ENCODE measurements at regions not wholly inside any gene's neighbourhood (a gene's known extent, or its start where the extent isn't known, plus 50 kb on each side); places are given as distances from the start of the nearest gene placed in this dataset.
"Not testable (repeated sequence)": the region's sequence is repeated elsewhere in the genome, so short reads cannot be mapped to it uniquely, and the experiment has no call there.

GRCh38 chrX:104513162-104513561 is 52.8 kb upstream of the IL1RAPL2 start:
- no peak for DNase-seq (ENCODE audit: low spot score)

- DNase-seq (ENCODE audit: low spot score) = no peak
Observed at GRCh38 chrX:104510801-104511200, 55.2 kb upstream of the IL1RAPL2 start.

DNA sequence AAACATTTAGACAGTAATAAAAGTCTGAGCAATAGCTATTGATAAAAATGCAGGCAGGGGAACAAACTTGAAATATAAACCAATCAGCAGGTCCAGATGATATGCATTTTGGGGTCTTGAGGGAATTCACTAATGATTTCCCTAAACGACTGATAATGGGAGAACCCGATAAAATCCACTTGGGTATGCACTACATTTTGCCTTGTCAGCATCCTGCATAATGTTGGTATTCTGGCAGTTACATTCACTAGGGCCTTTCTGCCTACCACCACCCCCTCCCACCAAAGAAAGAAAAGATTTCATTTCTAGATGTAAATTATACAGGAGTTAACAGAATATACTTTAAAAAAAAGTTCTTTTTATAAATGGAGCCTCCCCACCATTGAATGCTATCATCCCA is 63.5 kb upstream of the IL1RAPL2 start:
- no peak for DNase-seq (ENCODE audit: low spot score)

DNA sequence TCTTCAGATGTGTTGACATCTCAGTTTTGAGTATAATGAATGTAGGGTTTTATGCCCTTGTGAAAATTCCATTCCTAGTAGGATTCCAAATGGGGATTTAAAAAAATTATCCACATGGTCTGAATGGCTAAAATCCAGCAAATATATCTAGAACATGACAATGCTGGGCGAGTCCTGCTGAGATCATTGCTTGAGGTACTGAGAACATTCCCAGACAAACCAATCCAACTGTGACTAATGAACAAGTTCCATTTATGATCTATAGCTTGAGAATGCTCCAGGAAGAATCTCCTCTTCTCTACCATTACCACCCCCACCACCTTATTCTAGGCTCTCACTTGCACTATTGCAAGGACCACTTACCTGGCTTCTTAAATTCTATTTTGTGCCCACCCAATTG is 77.2 kb upstream of the IL1RAPL2 start:
- DNase-seq (ENCODE audit: low spot score) = no peak

DNA sequence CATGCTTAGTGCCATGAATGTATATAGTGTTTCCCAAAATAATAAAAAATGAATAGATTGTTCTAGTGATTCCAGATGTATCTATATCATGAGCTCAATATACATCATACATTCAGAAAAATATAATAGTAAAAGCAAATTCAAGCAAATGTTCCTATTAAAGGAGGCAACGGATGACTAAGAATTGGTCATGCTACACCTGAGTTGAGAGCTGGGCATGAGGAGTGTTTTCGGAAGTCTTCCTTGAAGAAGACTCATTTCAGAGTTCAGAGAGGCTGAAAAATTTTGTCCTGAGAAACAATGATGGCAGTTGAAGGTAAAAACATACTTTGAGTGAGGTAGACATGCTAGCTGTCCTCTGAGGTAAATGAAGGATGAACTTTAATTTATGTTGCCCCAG is 79.3 kb upstream of the IL1RAPL2 start:
- DNase-seq (ENCODE audit: low spot score) = no peak

DNA sequence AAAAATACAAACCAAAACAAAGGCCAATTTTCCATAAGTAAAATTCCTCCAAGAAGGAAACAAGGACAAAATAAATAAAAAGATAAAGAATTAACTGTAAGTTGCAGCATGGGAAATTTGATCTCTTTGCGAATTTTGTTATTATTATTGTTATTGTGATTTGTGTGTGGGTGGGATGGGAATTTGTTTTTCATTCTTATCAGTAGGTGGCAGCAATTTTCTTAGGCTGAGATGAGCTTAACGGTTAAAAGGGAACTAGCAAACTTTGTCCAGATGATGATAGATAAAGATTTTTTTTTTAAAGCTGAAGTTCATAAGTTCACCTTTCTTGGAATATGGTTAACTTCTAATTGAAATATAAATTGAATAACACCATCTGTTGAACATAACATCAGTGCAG is 83.2 kb upstream of the IL1RAPL2 start:
- DNase-seq (ENCODE audit: low spot score) = no peak

DNA sequence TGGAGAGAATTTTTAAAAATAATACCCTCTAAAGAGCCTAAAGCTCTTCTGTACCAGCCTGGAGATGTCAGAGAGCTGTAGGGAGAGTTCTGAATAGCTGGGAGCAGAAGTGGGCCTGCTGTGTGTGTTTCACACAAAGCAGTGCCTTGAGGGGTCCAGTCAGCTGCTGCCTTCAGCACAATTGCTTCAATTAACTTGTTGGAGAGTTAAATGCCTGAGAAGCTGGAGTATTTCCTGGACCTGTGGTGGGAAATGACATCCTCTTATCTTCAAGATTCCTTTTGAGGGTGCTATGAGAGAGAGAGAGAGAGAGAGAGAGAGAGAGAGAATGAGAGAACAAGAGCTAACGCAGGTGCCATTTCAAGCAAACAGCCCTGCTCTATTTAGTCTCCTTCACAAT is 96.2 kb upstream of the IL1RAPL2 start:
- DNase-seq (ENCODE audit: low spot score) = no peak

- no peak for DNase-seq (ENCODE audit: low spot score)
Observed at GRCh38 chrX:104459796-104460195, 106.2 kb upstream of the IL1RAPL2 start.

DNA sequence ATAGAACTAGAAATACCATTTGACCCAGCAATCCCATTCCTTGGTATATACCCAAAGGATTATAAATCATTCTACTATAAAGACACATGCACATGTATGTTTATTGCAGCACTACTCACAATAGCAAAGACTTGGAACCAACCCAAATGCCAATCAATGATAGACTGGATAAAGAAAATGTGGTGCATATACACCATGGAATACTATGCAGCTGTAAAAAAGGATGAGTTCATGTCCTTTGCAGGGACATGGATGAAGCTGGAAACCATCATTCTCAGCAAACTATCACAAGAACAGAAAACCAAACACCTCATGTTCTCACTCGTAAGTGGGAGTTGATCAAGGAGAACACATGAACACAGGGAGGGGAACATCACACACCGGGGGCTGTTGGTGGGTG is 108.9 kb upstream of the IL1RAPL2 start:
- DNase-seq (ENCODE audit: low spot score) = not testable (repeated sequence)

DNA sequence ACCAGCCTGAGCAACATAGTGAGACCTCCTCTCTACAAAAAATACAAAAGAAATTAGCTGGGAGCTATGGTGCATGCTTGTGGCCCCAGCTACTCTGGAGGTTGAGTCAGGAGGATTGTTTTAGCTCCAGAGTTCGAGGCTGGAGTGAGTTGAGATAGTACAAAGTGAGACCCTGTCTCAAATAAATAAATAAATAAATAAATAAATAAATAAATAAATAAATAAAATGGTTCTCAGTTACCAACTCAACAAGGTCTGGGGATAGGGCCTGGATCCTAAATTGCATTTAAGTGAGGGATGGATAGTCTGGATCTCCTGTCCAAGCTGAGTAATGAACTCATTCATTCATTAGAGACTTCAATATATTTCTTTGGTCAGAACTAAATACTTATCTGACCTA is 115.7 kb upstream of the IL1RAPL2 start:
- DNase-seq (ENCODE audit: low spot score) = no peak

DNA sequence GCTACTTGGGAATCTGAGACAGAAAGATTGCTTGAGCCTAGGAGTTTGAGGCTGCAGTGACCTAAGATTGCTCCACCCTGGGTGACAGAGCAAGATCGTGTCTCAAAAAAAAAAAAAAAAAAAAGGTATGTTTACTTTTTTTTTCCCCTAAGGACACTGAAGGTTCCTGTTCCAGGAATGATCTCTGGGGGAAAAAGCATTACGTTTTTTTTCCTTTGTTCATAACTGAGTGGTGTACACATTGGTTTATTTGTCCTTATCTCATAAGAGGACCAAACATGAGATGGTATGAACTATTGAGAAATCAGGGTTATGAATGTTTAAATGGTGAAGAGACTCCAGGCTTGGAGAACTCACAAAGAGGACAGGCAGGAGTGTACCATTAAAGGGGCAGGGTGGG is 120.4 kb upstream of the IL1RAPL2 start:
- DNase-seq (ENCODE audit: low spot score) = no peak

GRCh38 chrX:104435249-104435648 is 130.8 kb upstream of the IL1RAPL2 start:
- DNase-seq (ENCODE audit: low spot score) = no peak

DNA sequence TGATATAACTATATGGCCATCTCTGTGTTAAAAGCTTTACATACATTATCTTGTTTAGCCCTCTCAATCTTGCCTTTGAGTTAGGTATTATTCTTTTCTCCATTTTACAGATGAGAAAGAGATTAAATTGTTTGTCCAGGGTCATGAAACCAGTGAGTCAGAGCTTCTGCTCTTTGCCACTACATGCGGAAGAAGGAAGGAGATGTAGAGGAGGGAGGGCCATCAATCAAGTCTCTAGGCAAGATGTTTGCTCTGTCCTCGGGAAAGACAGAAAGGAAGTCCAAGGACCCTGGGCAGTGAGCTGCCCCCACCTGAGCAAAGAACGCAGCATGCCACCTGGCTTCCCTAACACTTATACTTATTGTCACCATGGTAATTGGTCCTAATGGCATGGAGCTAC is 133.7 kb upstream of the IL1RAPL2 start:
- no peak for DNase-seq (ENCODE audit: low spot score)

GRCh38 chrX:104430742-104431119 is 135.3 kb upstream of the IL1RAPL2 start:
- no peak for DNase-seq (ENCODE audit: low spot score)

- DNase-seq (ENCODE audit: low spot score) = no peak
Observed at GRCh38 chrX:104430072-104430741, 135.8 kb upstream of the IL1RAPL2 start.

GRCh38 chrX:104428231-104428630 is 137.8 kb upstream of the IL1RAPL2 start:
- no peak for DNase-seq (ENCODE audit: low spot score)

GRCh38 chrX:104427693-104428092 is 138.3 kb upstream of the IL1RAPL2 start:
- no peak for DNase-seq (ENCODE audit: low spot score)

DNA sequence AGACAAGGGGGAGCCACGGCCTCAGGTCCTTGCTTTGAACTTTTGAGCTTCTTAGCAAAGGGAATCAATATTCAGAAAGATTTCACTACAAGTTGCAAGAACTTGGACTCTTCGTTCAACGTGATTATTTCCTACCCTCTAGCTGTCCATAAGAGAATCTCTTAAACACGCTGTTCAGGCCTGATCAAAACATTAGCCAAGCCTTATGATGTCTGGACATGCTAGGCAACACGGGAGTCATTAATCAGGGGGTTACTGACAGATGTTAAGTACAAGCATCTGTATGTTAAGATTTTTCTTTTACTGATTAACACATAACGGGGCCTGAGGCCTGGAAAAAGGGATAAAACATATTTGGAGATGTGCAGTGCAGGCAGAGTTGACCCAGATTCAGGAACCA is 138.9 kb upstream of the IL1RAPL2 start:
- no peak for DNase-seq (ENCODE audit: low spot score)

DNA sequence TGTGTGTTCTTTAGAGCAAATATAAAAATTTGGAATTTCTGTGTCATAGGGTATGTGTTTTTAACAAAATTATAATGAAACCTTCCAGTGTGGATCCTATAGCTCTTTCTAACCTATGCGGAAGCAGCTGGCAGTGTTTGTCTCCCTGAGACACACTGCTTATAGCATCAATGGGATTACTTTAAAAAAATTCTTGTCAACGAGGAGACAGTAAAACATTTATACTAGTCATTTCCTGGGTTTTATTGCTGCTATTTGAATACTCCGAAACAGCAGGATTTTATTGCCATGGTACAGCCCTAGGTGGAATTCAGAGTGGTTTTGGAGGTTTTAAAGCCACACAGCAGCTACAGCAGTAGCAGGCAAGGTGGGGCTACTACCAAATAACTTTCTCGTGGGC is 145.1 kb upstream of the IL1RAPL2 start:
- no peak for DNase-seq (ENCODE audit: low spot score)

GRCh38 chrX:104419926-104420325 is 146.1 kb upstream of the IL1RAPL2 start:
- DNase-seq (ENCODE audit: low spot score) = no peak

DNA sequence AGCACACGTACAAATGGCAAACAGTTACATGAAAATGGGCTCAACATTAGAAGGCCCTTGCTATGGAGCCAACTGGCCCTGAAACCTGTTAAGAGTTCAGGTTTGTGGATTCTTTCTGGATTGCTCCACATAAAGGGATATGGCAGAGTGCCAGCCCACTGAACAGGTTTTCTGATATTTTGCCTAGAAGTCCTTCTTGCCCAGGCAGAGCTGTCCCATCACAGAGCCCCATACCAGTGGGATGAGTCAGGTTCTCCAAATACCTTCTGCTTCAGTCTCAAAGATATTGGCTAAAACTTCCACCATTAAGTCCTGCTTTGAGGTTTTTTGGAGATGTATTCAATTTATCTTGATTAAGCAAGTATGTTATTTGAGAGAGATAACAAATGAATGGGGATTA is 146.8 kb upstream of the IL1RAPL2 start:
- no peak for DNase-seq (ENCODE audit: low spot score)

DNA sequence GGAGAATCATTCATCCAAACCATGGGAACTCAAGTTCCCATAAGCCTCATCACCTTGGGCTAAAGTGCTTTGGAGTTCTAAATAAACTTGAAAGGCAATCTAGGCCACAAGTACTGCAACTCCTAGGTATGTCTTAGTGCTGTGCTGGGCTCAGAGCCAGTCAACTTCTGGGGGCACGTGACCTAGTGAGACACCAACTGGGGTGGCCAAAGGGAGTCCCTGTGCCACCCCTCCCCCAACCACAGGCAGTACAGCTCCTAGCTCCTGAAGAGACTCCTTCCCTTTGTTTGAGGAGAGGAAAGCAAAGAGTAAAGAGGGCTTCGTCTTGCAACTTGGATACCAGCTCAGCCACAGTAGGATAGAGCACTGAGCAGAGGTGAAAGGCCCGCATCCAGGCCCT is 154.2 kb upstream of the IL1RAPL2 start:
- DNase-seq (ENCODE audit: low spot score) = no peak

DNA sequence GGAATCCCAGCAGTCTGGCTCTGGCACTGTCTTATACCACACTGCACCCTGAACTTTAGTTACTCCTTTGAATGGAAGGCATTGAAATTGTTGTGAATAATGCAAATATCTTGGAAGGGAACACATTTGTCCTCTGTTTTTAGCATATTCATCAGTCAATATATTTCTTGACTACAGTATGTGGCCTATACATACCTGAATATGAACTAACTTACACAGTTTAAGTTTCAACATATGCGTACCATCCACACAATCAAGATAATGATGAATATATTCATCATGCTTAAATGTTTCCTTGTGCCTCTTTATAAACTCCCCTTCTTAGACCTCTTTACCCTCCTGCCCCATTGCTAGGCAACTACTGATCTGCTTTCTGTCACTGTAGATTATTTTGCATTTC is 145.7 kb upstream of the ESX1 start:
- no peak for DNase-seq (ENCODE audit: low spot score)

DNA sequence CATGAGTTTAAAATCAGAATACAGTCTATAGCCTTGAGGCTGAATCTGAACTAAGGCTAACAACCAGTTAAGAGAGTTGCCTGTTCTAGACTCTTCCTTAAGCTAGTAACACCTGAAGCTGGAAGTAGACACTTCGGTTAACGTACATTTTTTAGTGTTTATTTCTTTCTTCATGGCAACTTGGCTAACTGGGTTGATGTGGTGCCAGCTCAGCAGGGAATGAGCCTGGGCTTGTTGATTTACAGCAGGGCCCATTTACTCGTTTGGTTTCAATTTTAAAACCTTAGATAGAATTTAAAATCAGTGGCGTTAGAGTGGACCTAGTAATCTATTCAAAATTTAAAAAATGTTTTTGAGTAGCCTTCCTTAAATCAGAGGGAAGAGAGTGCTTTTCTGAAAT is 137.6 kb upstream of the ESX1 start:
- DNase-seq (ENCODE audit: low spot score) = no peak

DNA sequence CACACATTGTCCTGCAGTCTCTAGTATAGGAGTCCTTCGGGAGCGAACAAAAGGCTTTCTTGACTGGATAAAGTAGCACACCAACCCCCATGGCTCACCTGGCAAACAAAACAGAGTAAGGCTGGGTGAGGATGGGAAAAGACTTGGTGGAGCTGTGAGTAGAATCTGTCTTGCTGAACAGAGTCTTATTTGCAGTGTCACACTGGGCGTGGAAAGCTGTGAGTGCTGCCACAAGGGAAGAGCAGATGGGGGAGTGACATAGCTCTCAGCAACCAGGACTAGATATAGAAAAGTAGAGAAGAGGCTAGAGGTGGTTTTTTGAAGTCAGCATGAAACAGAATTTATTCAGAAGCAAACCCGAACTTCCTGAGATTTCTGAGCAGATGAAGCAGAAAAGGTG is 137.2 kb upstream of the ESX1 start:
- no peak for DNase-seq (ENCODE audit: low spot score)

All from HuH-7.5 (cell line).